HEK293 (cell line): ENCODE measurements at regions not wholly inside any gene's neighbourhood (a gene's known extent, or its start where the extent isn't known, plus 50 kb on each side); places are given as distances from the start of the nearest gene placed in this dataset.

Source experiments
- CTCF ChIA-PET: fragments of 350-600 bp; formaldehyde crosslinking; extraction: SDS; loops from one replicate; lab custom pipeline; 2021; ENCODE audit warnings: antibody characterized with exemption; lab: Yijun Ruan, JAX
- POLR2A ChIA-PET: fragments of 300-600 bp; formaldehyde crosslinking; extraction: SDS; loops from one replicate; lab custom pipeline; 2020; ENCODE audit warnings: antibody characterized with exemption, inconsistent platforms; lab: Yijun Ruan, JAX
- H3K27ac ChIP-seq: fragments of 200-500 bp; sonication (Bioruptor generic); 2 replicates; pipeline ENCODE4 v1.5.1; 2014; ENCODE audit warnings: low read depth, low read length, control low read depth, inconsistent platforms; ENCODE audit errors: extremely low read depth
- H3K36me3 ChIP-seq, 2 experiments: fragments of 200-500 bp in 1 of 2; sonication (Bioruptor generic) in 1 of 2; 1 replicate in 1 of 2; 2 replicates in 1 of 2; pipeline ENCODE4 v1.5.1; 2014 to 2017; ENCODE audit warnings: inconsistent platforms in 2 of 2, low read length in 2 of 2; ENCODE audit not compliant: control insufficient read depth in 2 of 2, insufficient read depth in 1 of 2
- H3K4me1 ChIP-seq: fragments of 200-500 bp; sonication (Bioruptor generic); 2 replicates; pipeline ENCODE4 v1.5.1; 2014; ENCODE audit warnings: mild to moderate bottlenecking, low read length, inconsistent platforms; ENCODE audit not compliant: control insufficient read depth, insufficient read depth
- H3K4me3 ChIP-seq: 2 replicates; pipeline ENCODE4 v1.5.1; 2011; ENCODE audit warnings: low read depth, mild to moderate bottlenecking, control low read depth, low read length, moderate library complexity
- H3K9me3 ChIP-seq: fragments of 200-500 bp; sonication (Bioruptor generic); 2 replicates; pipeline ENCODE4 v1.5.1; 2014; ENCODE audit warnings: low read depth, low read length, inconsistent platforms; ENCODE audit not compliant: control insufficient read depth, insufficient read depth
- TRIM28 ChIP-seq: IDR thresholded peaks from 2 replicates; pipeline ENCODE4 v1.6.1; 2011; ENCODE audit warnings: low read length, control low read depth, borderline replicate concordance
- WT1 ChIP-seq: fragments of 450-650 bp; formaldehyde crosslinking; IDR thresholded peaks from 2 replicates; pipeline ENCODE4 v1.5.1; 2016; ENCODE audit warnings: missing biosample characterization, missing genetic modification characterization
- YY2 ChIP-seq: fragments of 450-650 bp; formaldehyde crosslinking; IDR thresholded peaks from 2 replicates; pipeline ENCODE4 v1.5.1; 2016; ENCODE audit warnings: missing biosample characterization, missing genetic modification characterization
- ZFP41 ChIP-seq: fragments of 450-650 bp; formaldehyde crosslinking; IDR thresholded peaks from 2 replicates; pipeline ENCODE4 v1.5.1; 2016; ENCODE audit warnings: missing biosample characterization, missing genetic modification characterization, borderline replicate concordance
- ZNF214 ChIP-seq: fragments of 450-650 bp; formaldehyde crosslinking; IDR thresholded peaks from 2 replicates; pipeline ENCODE4 v1.5.1; 2017; ENCODE audit warnings: missing biosample characterization, mild to moderate bottlenecking, missing genetic modification characterization, borderline replicate concordance
- ZNF335 ChIP-seq: fragments of 450-650 bp; formaldehyde crosslinking; conservative IDR thresholded peaks from 2 replicates; pipeline ENCODE4 v1.5.1; 2016; ENCODE audit warnings: missing biosample characterization, missing genetic modification characterization
- ZNF341 ChIP-seq: fragments of 450-650 bp; formaldehyde crosslinking; IDR thresholded peaks from 2 replicates; pipeline ENCODE4; 2016; ENCODE audit warnings: low read depth, missing biosample characterization, missing genetic modification characterization
- ZNF48 ChIP-seq: fragments of 450-650 bp; formaldehyde crosslinking; IDR thresholded peaks from 2 replicates; pipeline ENCODE4 v1.5.1; 2016; ENCODE audit warnings: missing biosample characterization, missing genetic modification characterization
- ZNF596 ChIP-seq: fragments of 450-650 bp; IDR thresholded peaks from 2 replicates; pipeline ENCODE4 v1.5.0; 2018; ENCODE audit warnings: missing biosample characterization, mild to moderate bottlenecking, missing genetic modification characterization, moderate library complexity
- ZNF777 ChIP-seq: fragments of 450-650 bp; formaldehyde crosslinking; IDR thresholded peaks from 2 replicates; pipeline ENCODE4 v1.5.1; 2017; ENCODE audit warnings: missing biosample characterization, missing genetic modification characterization, borderline replicate concordance
- TF ChIP-seq, protein P1 (sequence below): fragments of 450-650 bp; formaldehyde crosslinking; IDR thresholded peaks from 2 replicates; pipeline ENCODE4 v1.5.1; 2016; ENCODE audit warnings: missing biosample characterization, missing genetic modification characterization
- TF ChIP-seq, protein P2 (sequence below): fragments of 450-650 bp; formaldehyde crosslinking; IDR thresholded peaks from 2 replicates; pipeline ENCODE4 v1.5.1; 2017; ENCODE audit warnings: missing biosample characterization, missing genetic modification characterization
- TF ChIP-seq, protein P3 (sequence below): fragments of 450-650 bp; formaldehyde crosslinking; IDR thresholded peaks from 2 replicates; pipeline ENCODE4 v1.5.1; 2016; ENCODE audit warnings: missing biosample characterization, missing genetic modification characterization
- TF ChIP-seq, protein P4 (sequence below): fragments of 450-650 bp; formaldehyde crosslinking; IDR thresholded peaks from 2 replicates; pipeline ENCODE4 v1.5.1; 2016; ENCODE audit warnings: missing biosample characterization, missing genetic modification characterization, low read depth

DNA sequence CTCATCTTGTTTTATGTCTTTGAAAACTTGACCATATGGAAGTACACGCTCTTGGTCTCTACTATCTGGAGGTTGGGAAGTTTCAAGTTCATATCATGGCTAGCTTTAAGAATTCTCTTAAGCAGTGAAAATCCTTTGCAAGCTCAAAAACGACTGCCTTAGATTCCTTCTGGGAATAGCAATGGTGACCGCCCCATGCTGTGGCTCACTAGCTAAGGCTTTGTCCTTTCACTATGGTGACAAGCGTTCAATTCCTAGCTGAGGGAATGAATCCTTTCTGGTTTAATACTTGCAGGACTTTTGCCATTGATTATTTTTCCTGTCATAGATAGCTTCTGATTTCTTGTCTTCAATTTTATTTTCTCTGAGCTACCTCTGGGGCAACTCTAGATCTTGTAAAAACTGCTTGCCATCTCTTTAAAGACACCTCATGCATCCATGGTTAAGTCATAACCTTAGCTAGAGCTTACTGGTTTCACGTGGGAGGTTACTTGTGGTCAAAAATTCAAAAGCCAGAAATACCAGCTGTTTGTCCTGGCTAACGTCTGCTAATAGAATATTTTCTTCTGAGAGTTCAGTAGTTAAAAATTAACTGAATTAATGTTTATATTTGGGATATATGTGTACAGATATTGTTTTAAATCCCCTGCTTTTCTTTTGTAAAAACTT lies 673.4 kb upstream of the CBLB start:
- Histone ChIP-seq H3K4me3 (no peak overlapping the region), H3K27ac (no peak overlapping the region), H3K9me3 (no peaks in the 10 kb centered on the region), H3K4me1 (no peaks in the 10 kb centered on the region), H3K36me3 (no peaks in the 10 kb centered on the region)
- POLR2A ChIA-PET = no interaction called here
- TF ChIP-seq ZNF596 (tag by site-specific recombination) (no peak), ZFP41 (tag by site-specific recombination) (no peak), ZNF777 (tag by site-specific recombination) (no peak), YY2 (tag by site-specific recombination) (no peak), ZNF335 (tag by site-specific recombination) (no peak), ZNF48 (no peak), ZNF341 (tag by site-specific recombination) (no peak), ZNF214 (tag by site-specific recombination) (no peak)
- TF ChIP-seq, protein P1, sequence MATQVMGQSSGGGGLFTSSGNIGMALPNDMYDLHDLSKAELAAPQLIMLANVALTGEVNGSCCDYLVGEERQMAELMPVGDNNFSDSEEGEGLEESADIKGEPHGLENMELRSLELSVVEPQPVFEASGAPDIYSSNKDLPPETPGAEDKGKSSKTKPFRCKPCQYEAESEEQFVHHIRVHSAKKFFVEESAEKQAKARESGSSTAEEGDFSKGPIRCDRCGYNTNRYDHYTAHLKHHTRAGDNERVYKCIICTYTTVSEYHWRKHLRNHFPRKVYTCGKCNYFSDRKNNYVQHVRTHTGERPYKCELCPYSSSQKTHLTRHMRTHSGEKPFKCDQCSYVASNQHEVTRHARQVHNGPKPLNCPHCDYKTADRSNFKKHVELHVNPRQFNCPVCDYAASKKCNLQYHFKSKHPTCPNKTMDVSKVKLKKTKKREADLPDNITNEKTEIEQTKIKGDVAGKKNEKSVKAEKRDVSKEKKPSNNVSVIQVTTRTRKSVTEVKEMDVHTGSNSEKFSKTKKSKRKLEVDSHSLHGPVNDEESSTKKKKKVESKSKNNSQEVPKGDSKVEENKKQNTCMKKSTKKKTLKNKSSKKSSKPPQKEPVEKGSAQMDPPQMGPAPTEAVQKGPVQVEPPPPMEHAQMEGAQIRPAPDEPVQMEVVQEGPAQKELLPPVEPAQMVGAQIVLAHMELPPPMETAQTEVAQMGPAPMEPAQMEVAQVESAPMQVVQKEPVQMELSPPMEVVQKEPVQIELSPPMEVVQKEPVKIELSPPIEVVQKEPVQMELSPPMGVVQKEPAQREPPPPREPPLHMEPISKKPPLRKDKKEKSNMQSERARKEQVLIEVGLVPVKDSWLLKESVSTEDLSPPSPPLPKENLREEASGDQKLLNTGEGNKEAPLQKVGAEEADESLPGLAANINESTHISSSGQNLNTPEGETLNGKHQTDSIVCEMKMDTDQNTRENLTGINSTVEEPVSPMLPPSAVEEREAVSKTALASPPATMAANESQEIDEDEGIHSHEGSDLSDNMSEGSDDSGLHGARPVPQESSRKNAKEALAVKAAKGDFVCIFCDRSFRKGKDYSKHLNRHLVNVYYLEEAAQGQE (tag by site-specific recombination) = no peak
- TF ChIP-seq, protein P2, sequence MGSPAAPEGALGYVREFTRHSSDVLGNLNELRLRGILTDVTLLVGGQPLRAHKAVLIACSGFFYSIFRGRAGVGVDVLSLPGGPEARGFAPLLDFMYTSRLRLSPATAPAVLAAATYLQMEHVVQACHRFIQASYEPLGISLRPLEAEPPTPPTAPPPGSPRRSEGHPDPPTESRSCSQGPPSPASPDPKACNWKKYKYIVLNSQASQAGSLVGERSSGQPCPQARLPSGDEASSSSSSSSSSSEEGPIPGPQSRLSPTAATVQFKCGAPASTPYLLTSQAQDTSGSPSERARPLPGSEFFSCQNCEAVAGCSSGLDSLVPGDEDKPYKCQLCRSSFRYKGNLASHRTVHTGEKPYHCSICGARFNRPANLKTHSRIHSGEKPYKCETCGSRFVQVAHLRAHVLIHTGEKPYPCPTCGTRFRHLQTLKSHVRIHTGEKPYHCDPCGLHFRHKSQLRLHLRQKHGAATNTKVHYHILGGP (tag by site-specific recombination) = no peak
- TF ChIP-seq, protein P3, sequence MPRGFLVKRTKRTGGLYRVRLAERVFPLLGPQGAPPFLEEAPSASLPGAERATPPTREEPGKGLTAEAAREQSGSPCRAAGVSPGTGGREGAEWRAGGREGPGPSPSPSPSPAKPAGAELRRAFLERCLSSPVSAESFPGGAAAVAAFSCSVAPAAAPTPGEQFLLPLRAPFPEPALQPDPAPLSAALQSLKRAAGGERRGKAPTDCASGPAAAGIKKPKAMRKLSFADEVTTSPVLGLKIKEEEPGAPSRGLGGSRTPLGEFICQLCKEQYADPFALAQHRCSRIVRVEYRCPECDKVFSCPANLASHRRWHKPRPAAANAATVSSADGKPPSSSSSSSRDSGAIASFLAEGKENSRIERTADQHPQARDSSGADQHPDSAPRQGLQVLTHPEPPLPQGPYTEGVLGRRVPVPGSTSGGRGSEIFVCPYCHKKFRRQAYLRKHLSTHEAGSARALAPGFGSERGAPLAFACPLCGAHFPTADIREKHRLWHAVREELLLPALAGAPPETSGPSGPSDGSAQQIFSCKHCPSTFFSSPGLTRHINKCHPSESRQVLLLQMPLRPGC (tag by site-specific recombination) = no peak
- TF ChIP-seq, protein P4, sequence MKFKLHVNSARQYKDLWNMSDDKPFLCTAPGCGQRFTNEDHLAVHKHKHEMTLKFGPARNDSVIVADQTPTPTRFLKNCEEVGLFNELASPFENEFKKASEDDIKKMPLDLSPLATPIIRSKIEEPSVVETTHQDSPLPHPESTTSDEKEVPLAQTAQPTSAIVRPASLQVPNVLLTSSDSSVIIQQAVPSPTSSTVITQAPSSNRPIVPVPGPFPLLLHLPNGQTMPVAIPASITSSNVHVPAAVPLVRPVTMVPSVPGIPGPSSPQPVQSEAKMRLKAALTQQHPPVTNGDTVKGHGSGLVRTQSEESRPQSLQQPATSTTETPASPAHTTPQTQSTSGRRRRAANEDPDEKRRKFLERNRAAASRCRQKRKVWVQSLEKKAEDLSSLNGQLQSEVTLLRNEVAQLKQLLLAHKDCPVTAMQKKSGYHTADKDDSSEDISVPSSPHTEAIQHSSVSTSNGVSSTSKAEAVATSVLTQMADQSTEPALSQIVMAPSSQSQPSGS (tag by site-specific recombination) = no peak
- CTCF ChIA-PET = no interaction called here

DNA sequence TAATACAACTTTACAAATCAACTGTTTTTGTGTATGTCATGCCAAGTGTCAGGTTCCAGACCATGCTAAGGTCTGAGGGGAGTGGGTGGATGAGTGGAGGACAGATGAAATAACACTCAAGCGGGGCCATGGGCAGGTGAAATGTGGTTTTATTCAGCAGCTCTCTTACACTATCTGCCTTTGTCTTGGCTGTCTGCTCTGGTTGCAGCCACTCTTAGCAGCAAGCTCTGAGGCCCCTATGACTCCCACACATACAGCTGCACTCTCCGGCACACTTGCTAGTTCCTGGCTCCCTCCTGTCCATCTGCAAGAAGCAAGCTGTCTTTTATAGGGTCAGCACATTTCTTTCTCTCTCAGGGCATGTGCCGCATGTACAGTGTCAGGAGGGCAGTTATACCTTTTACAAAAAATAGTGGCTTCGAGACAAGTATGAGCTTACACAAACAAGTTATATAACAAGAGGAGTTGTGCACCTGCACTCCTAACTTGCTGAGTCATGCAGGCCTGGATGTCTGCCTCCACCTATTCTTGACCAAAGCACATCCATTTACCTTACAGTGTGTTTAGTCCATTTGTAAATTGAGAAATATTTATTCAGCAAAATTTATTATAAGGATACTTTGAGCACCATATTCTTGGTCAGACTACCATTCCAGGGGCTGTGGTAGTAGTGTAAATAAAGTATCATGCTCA lies 683.7 kb upstream of the CBLB start:
- POLR2A ChIA-PET = no interaction called here
- TF ChIP-seq TRIM28 (peak; percentile 37; the same call in 1 of the 2 replicates), WT1 (tag by site-specific recombination) (no peak)
- TF ChIP-seq, all 188 proteins: peak for 1
- Histone ChIP-seq H3K4me1 (no peaks in the 10 kb centered on the region), H3K4me3 (no peak overlapping the region), H3K27ac (no peak overlapping the region), H3K9me3 (no peaks in the 10 kb centered on the region), H3K36me3 (no peaks in the 10 kb centered on the region)
- CTCF ChIA-PET = interaction anchor here (0.6 kb wide), 1 partner anchor 12 kb away, joined by 3 read pairs; no protein-coding TSS in a partner anchor
